ENCODE measurements at regions not wholly inside any gene's neighbourhood (a gene's known extent, or its start where the extent isn't known, plus 50 kb on each side); places are given as distances from the start of the nearest gene placed in this dataset.
A peak's percentile ranks its signal among the peaks of the same experiment; 100 is the strongest.

DNA sequence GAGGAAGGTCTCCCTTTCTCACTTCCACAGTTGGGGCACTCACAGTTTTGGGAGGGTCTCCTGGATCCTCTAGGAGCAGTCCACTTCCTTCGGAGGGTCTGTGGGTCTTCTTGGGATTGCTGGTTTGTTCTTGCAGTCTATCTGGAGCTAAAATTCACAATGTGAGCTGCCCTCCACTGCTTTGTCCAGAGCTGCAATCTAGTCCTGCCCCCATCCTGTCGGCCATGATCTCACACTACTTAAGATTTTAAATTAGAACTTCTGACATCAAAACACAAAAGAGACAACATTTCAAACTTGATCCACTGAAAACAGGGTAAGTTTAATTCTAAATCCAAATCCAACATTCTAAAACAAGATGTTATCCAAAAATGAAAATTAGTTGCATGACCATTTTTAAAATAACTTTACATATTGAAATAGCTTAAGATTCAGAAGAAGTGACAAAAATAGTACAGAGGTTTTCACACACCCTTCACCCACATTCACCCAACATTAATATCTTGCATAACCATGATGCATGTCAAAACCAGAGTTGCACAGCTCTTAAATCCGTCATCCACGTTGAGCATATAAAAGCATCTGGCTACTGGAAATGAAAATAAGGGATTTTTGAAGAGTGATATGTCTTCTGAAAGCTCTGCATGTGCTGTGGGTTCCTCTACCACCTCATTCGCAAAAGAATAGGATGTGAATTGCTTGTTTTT, 113.7 kb upstream of the EPB41L4A start:
- H3K9me2 ChIP-seq (replicated peaks; ENCODE audit: insufficient read depth): no peaks in the 10 kb centered on the region
- no peaks in the 10 kb centered on the region for H3K79me2 ChIP-seq
- H3K27me3 ChIP-seq: no peaks in the 10 kb centered on the region
- TF ChIP-seq EZH2 (IDR thresholded peaks at IDR 0.05; ENCODE audit: borderline replicate concordance): no peak
- TF ChIP-seq EZH2phosphoT487 (IDR thresholded peaks at IDR 0.05; ENCODE audit: low read depth, severe bottlenecking, unreplicated experiment): no peak
- TF ChIP-seq, protein P1, sequence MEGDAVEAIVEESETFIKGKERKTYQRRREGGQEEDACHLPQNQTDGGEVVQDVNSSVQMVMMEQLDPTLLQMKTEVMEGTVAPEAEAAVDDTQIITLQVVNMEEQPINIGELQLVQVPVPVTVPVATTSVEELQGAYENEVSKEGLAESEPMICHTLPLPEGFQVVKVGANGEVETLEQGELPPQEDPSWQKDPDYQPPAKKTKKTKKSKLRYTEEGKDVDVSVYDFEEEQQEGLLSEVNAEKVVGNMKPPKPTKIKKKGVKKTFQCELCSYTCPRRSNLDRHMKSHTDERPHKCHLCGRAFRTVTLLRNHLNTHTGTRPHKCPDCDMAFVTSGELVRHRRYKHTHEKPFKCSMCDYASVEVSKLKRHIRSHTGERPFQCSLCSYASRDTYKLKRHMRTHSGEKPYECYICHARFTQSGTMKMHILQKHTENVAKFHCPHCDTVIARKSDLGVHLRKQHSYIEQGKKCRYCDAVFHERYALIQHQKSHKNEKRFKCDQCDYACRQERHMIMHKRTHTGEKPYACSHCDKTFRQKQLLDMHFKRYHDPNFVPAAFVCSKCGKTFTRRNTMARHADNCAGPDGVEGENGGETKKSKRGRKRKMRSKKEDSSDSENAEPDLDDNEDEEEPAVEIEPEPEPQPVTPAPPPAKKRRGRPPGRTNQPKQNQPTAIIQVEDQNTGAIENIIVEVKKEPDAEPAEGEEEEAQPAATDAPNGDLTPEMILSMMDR (IDR thresholded peaks at IDR 0.05; ENCODE audit: poor library complexity): no peak
- no peaks in the 10 kb centered on the region for H3K4me1 ChIP-seq (ENCODE audit: insufficient read depth)
- H2AFZ ChIP-seq: no peak overlapping the region
- WGBS (ENCODE audit: low lambda C conversion rate, missing lambda C conversion rate): 86% methylated on average over 5 of the region's 5 CpGs
- no peaks in the 10 kb centered on the region for H3K36me3 ChIP-seq (replicated peaks; ENCODE audit: insufficient read depth, low read depth)
- no peaks in the 10 kb centered on the region for H4K20me1 ChIP-seq (ENCODE audit: insufficient read depth, poor library complexity, severe bottlenecking)
- H3K4me2 ChIP-seq: no peak overlapping the region
- H3K4me3 ChIP-seq: no peak overlapping the region
- no peak for DNase-seq (ENCODE audit: low spot score)
- no peak overlapping the region for H3K27ac ChIP-seq
- H3K9me3 ChIP-seq (ENCODE audit: low read depth): no peaks in the 10 kb centered on the region

DNA sequence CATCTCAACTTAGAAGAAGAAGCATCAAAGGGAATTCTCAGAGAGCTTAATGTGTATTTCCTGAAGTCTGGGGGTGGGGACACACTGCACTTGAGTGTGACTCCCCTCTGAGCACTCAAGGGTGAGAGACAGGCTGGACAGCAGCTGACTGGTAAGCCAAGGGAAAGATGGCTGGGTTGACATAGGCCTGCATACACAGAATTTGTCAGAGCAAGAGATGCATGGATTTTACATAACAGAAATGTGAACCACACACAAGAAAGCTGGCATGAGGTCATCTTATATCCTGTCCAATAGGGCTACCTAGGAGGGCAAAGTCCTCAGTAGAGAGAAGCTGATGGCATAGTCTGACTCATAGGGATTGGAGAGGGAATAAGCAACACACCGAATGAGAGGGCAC, 114.3 kb upstream of the EPB41L4A start:
- Histone ChIP-seq H4K20me1 (ENCODE audit: insufficient read depth, poor library complexity, severe bottlenecking) (no peaks in the 10 kb centered on the region), H3K27me3 (no peaks in the 10 kb centered on the region), H3K4me1 (ENCODE audit: insufficient read depth) (no peaks in the 10 kb centered on the region), H3K4me2 (no peak overlapping the region), H3K9me2 (replicated peaks; ENCODE audit: insufficient read depth) (no peaks in the 10 kb centered on the region), H3K36me3 (replicated peaks; ENCODE audit: insufficient read depth, low read depth) (no peaks in the 10 kb centered on the region), H3K27ac (no peak overlapping the region), H3K4me3 (no peak overlapping the region), H2AFZ (no peak overlapping the region), H3K79me2 (no peaks in the 10 kb centered on the region), H3K9me3 (ENCODE audit: low read depth) (no peaks in the 10 kb centered on the region)
- DNase-seq (ENCODE audit: low spot score): peak; percentile 55
- no peak for TF ChIP-seq EZH2 (IDR thresholded peaks at IDR 0.05; ENCODE audit: borderline replicate concordance)
- TF ChIP-seq, protein P1 (IDR thresholded peaks at IDR 0.05; ENCODE audit: poor library complexity): no peak
- no peak for TF ChIP-seq EZH2phosphoT487 (IDR thresholded peaks at IDR 0.05; ENCODE audit: low read depth, severe bottlenecking, unreplicated experiment)
- WGBS (ENCODE audit: low lambda C conversion rate, missing lambda C conversion rate): 65% methylated on average over 1 of the region's 1 CpG

DNA sequence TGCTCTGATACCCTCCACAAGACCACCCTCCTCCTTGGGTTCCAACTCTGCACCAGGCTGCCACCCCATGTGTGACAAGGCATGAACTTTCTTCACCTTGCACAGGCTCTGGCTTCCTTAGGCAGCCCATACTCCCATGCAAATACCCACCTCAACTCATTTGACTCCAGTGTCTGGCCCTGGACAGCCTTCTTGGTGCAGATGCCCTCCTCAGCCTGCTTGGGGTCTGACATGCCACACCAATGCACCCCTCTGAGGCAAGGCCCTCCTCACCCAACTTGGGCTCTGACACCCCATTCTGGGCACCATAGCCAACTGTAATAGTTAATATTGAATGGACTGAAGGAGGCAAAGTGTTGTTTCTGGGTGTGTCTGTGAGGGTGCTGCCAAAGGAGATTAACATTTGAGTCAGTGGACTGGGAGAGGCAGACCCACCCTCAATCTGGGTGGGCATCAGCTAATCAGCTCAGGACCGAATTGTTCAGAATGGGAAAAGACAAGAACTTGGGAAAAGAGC, 115.0 kb upstream of the EPB41L4A start:
- H3K36me3 ChIP-seq (replicated peaks; ENCODE audit: insufficient read depth, low read depth): no peaks in the 10 kb centered on the region
- no peaks in the 10 kb centered on the region for H3K27me3 ChIP-seq
- TF ChIP-seq, protein P1 (IDR thresholded peaks at IDR 0.05; ENCODE audit: poor library complexity): no peak
- TF ChIP-seq EZH2phosphoT487 (IDR thresholded peaks at IDR 0.05; ENCODE audit: low read depth, severe bottlenecking, unreplicated experiment) (no peak), EZH2 (IDR thresholded peaks at IDR 0.05; ENCODE audit: borderline replicate concordance) (no peak)
- H3K79me2 ChIP-seq: no peaks in the 10 kb centered on the region
- H3K27ac ChIP-seq: no peak overlapping the region
- H3K9me2 ChIP-seq (replicated peaks; ENCODE audit: insufficient read depth): no peaks in the 10 kb centered on the region
- no peak overlapping the region for H3K4me2 ChIP-seq
- H3K9me3 ChIP-seq (ENCODE audit: low read depth): no peaks in the 10 kb centered on the region
- DNase-seq (ENCODE audit: low spot score): no peak
- 81% methylated on average over 1 of the region's 1 CpG for WGBS (ENCODE audit: low lambda C conversion rate, missing lambda C conversion rate)
- no peaks in the 10 kb centered on the region for H3K4me1 ChIP-seq (ENCODE audit: insufficient read depth)
- H4K20me1 ChIP-seq (ENCODE audit: insufficient read depth, poor library complexity, severe bottlenecking): no peaks in the 10 kb centered on the region
- H2AFZ ChIP-seq: no peak overlapping the region
- H3K4me3 ChIP-seq: no peak overlapping the region
